ENCODE measurements at regions not wholly inside any gene's neighbourhood (a gene's known extent, or its start where the extent isn't known, plus 50 kb on each side); places are given as distances from the start of the nearest gene placed in this dataset.
A peak's percentile ranks its signal among the peaks of the same experiment; 100 is the strongest.
"Not testable (repeated sequence)": the region's sequence is repeated elsewhere in the genome, so short reads cannot be mapped to it uniquely, and the experiment has no call there.

DNA sequence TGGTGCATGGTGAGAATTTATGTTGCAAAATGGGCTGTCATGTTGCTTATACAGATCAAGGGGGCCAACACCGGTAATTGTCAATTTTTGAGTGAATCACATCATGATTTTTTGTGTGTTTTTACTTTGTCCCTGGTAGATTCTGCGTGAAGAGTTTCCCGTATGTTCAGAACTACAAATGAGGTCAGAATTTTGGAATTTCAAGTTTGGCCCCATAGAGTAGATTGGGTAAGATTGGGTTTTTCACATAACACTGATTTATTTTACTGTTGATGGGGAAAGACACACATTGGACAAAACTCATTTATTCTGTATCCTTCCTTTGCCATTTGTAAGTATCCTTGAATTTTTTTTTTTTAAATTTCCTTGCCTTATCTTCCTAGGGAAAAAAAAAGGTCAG is 158.5 kb upstream of the MXRA5 start:
- peak in 1 of 3 donors; percentile 18 for DNase-seq

GRCh38 chrX:3501833-3502535 is 155.5 kb upstream of the MXRA5 start:
- no peak for DNase-seq

DNA sequence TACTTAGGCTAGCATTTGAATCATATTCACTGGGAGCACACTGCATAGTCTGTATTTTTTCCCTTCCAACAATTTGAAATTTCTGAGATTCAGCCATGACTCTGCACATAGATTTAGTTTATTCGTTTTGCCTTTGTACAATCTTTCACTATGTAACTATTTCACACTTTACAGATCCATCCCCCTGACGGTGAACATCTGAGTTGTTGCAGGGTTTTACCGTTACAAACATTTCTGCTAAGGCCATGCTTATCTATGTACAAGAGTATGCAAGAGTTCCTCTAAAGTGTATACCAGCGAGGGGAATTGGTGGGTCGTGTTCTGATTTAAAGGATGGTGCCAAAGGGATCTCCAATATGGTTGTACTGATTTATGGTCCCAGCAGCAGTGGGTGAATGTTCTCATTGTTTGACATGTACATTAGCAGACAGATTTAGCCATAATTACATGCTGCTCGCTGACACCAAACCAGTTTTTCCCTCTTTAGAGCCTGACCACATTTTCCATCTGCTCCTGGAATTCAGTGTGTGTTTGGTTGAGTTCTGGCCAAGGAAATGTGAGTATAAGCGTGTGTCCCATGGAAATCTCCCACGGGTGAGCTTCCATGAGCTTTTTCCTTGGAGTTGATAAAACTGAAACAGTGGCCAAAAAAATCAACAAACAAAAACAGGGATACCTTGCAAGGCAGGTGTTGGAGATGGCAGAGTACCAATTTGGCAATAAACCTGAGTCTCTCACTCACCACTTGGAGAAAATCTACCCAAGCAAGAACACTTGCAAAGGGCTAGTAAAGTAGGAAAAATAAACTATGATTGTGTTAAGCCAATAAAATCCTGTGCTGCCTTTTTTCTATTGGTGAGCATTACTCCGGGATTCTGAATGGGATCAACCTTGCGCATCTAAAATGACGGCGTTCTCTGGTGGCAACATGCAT is 149.7 kb upstream of the MXRA5 start:
- DNase-seq, result not testable (repeated sequence)

DNA sequence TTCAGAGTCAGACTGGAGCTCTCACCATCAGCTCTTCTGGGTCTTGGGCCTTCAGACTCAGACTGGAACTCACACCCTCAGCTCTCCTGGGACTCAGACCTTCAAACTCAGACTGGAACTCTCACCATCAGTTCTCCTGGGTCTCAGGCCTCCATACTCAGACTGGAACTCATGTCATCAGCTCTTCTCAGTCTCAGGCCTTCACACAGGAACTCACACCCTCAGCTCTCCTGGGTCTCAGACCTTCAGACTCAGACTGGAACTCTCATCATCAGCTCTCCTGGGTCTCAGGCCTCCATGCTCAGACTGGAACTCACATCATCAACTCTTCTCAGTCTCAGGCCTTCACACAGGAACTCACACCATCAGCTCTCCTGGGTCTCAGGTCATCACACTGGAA is 147.2 kb upstream of the MXRA5 start:
- no peak for DNase-seq

- DNase-seq, result no peak
These were observed 139.3 kb upstream of the MXRA5 start for GRCh38 chrX:3485727-3486126.

DNA sequence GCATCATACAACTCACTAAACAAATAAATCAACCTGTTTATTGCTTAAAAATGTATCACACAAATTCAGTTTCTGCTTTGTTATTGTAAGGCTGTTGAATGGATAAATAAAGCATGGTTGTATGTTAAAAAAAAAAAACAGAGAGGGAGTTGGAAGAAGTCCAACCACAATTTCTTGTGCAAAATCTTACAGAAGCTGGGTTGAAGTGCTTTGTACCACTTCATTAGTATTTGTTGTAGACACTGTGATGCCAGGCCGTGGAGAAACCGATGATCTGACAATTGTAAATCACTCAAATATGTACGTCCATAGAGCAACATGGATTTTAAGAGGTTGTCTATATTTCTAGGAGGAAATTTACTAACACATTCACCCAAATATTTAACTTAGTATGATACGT is 132.6 kb upstream of the MXRA5 start:
- DNase-seq, result no peak

GRCh38 chrX:3476973-3477372 is 130.5 kb upstream of the MXRA5 start:
- DNase-seq, result no peak

- not testable (repeated sequence) for DNase-seq
These were observed 123.8 kb upstream of the MXRA5 start for GRCh38 chrX:3470211-3470679.

DNA sequence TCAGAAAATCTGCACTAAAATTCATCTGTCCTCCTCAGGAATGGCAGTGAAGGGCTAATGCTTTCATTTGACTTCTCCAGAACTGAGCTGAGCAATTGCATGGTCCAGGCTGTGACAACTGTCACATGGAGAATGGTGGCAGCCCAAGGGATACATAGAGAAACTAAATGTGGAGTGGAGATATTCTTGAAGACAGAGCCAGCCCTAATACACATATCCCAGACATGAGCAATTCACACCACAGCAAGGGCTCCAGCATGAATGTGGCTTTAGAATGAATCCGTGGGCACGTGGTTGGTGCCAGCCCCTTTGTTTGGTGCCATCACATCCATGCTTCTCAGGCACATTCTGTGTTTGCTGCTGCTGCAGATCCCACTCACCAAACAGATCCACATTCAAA is 121.6 kb upstream of the MXRA5 start:
- no peak for DNase-seq

GRCh38 chrX:3465017-3465416 is 118.6 kb upstream of the MXRA5 start:
- DNase-seq, result no peak

DNA sequence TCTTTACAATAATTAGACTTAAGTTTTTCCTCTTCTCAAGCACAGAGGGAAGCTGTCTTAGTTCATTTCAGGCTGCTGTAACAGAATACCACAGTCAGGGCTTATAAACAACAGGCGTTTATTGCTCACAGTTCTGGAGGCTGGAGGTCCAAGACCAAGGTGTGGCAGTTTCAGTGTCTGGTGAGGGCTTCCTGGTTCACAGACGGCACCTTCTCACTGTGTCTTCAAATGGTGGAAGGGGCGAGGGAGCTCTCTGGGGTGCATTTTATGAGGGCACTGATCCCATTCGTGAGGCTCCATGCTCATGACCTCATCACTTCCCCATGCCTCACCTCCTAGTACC is 115.7 kb upstream of the MXRA5 start:
- no peak for DNase-seq

- peak in 2 of 3 donors; percentile 6 to 7 for DNase-seq
These were observed 115.1 kb upstream of the MXRA5 start for GRCh38 chrX:3461397-3462165.

- no peak for DNase-seq
These were observed 109.3 kb upstream of the MXRA5 start for GRCh38 chrX:3455796-3456195.

- DNase-seq, result no peak
These were observed 105.1 kb upstream of the MXRA5 start for GRCh38 chrX:3451571-3451970.

DNA sequence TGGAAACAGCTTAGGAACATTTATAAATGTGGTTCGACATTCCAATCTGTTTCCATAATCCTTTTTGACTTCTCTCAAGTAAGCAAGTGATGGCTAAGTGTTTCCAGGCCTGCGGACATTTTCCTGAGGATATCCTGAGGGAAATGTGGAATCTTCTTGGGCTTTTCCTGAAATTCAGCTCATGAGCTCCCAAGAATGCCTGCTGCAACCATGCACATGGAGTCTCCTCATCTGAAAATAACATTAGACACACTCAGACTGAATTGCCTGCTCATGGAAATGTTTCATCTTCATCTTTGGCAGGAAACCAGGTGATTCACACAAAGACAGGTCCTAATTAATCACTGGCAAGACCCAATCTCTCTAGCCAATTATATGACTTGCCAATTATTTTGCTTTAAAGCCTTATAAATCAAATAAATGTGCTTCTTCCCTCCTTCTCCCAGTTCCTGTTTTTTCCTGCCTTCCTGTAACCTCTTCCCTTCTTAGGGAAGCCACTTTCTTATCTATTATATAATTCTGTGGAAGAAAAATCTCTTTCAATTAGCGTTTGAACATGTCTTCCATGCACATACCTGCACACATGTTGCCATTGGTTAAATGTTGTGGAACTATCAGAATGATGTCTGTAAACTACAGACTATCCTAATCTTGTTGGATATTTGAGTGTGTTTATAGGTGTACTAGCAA is 104.6 kb upstream of the MXRA5 start:
- DNase-seq, result no peak

GRCh38 chrX:3449287-3449686 is 102.8 kb upstream of the MXRA5 start:
- peak; percentile 13 to 50 (median 47) for DNase-seq

DNA sequence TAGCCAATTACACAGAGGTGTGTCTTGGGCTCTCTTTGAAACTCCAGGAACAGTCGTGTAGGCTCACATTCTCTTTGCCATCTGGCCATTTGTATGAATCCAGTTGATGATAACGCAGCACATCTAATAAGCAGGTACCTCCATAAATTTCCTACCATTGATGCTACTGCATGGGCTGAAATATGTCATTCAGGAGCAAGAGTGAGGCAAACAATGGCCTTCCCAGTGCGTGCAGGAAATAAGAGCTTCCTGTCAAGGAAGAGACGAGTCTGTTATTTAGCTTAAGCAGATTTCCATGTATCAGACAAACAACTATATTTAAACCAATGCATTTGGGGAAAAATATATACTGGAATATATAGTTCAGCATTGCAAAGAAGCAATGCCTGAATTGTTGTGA is 102.1 kb upstream of the MXRA5 start:
- DNase-seq, result no peak

- no peak for DNase-seq
These were observed 99.5 kb upstream of the MXRA5 start for GRCh38 chrX:3445806-3446490.

- DNase-seq, result no peak
These were observed 96.7 kb upstream of the MXRA5 start for GRCh38 chrX:3443184-3443583.

- no peak for DNase-seq
These were observed 96.2 kb upstream of the MXRA5 start for GRCh38 chrX:3442691-3443090.

DNA sequence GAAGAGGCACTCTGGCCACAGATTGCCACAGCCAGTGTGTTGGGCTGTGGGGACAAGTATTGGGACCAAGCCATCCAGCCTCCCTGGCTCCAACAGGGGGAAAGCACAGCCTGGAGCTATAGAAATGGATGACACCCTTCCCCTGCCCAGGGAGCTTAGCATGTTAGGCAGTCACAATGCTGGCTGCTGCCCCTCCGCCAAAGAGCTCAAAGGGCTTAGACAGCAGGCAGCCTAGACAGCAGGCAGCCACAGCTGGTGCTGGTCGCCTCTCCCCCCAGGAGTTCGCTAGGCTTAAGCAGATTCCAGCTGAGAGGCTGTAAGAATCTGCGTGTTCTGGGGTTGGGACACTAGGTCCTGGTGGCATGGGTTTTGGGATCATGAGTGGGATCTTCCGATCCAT is 94.5 kb upstream of the MXRA5 start:
- DNase-seq, result no peak

GRCh38 chrX:3435916-3436315 is 89.5 kb upstream of the MXRA5 start:
- DNase-seq, result not testable (repeated sequence)
